H9 (cell line): ENCODE measurements at regions not wholly inside any gene's neighbourhood (a gene's known extent, or its start where the extent isn't known, plus 50 kb on each side); places are given as distances from the start of the nearest gene placed in this dataset.

Source experiments
- DNase-seq: peaks from one replicate; pipeline ENCODE4 v3.0.0-alpha.2; 2017
- H2AFZ ChIP-seq: one replicate; pipeline ENCODE4 v1.6.1; 2013; ENCODE audit warnings: mild to moderate bottlenecking, low read length, control low read depth, moderate library complexity
- H2AK5ac ChIP-seq: 2 replicates; pipeline ENCODE4 v1.6.1; 2013; ENCODE audit warnings: low read length, control low read depth, mixed read lengths; ENCODE audit not compliant: insufficient read length
- H2BK120ac ChIP-seq: one replicate; pipeline ENCODE4 v1.6.1; 2013; ENCODE audit warnings: low read depth, mild to moderate bottlenecking, low read length, control low read depth, inconsistent platforms; ENCODE audit not compliant: poor library complexity, severe bottlenecking
- H2BK12ac ChIP-seq: 2 replicates; pipeline ENCODE4 v1.6.1; 2013; ENCODE audit warnings: low read length, control low read depth, mixed read lengths, low read depth; ENCODE audit not compliant: insufficient read length
- H2BK15ac ChIP-seq: 2 replicates; pipeline ENCODE4 v1.6.1; 2013; ENCODE audit warnings: low read depth, low read length, control low read depth
- H2BK20ac ChIP-seq: one replicate; pipeline ENCODE4 v1.6.1; 2013; ENCODE audit warnings: low read depth, mild to moderate bottlenecking, low read length, control low read depth, inconsistent platforms; ENCODE audit not compliant: poor library complexity, severe bottlenecking
- H2BK5ac ChIP-seq: 2 replicates; pipeline ENCODE4 v1.6.1; 2013; ENCODE audit warnings: low read length, control low read depth, mixed read lengths; ENCODE audit not compliant: insufficient read length
- H3K14ac ChIP-seq: 2 replicates; pipeline ENCODE4 v1.6.1; 2013; ENCODE audit warnings: low read length, control low read depth; ENCODE audit not compliant: insufficient read depth
- H3K18ac ChIP-seq: 2 replicates; pipeline ENCODE4 v1.6.1; 2013; ENCODE audit warnings: low read depth, mild to moderate bottlenecking, mixed read lengths, low read length, control low read depth; ENCODE audit not compliant: insufficient read length
- H3K23ac ChIP-seq: 2 replicates; pipeline ENCODE4 v1.6.1; 2013; ENCODE audit warnings: low read length, control low read depth, mixed read lengths, low read depth; ENCODE audit not compliant: insufficient read length
- H3K23me2 ChIP-seq: 2 replicates; pipeline ENCODE4 v1.6.1; 2013; ENCODE audit warnings: low read depth, mild to moderate bottlenecking, mixed read lengths, low read length, control low read depth; ENCODE audit not compliant: insufficient read length, poor library complexity, severe bottlenecking
- H3K27ac ChIP-seq: 2 replicates; pipeline ENCODE4 v1.5.1; 2013; ENCODE audit warnings: low read length, control low read depth, mixed read lengths, low read depth; ENCODE audit not compliant: insufficient read length
- H3K27me3 ChIP-seq: 2 replicates; pipeline ENCODE4 v1.6.1; 2013; ENCODE audit warnings: low read length, control low read depth, inconsistent platforms; ENCODE audit not compliant: insufficient read depth
- H3K4ac ChIP-seq: 2 replicates; pipeline ENCODE4 v1.6.1; 2013; ENCODE audit warnings: low read depth, mild to moderate bottlenecking, control low read depth, inconsistent platforms, low read length, moderate library complexity
- H3K4me1 ChIP-seq: 2 replicates; pipeline ENCODE4 v1.6.1; 2013; ENCODE audit warnings: low read length, control low read depth, inconsistent platforms; ENCODE audit not compliant: insufficient read depth
- H3K4me2 ChIP-seq: 2 replicates; pipeline ENCODE4 v1.6.1; 2013; ENCODE audit warnings: low read length, control low read depth, mixed read lengths; ENCODE audit not compliant: insufficient read length, insufficient read depth
- H3K56ac ChIP-seq: 2 replicates; pipeline ENCODE4 v1.6.1; 2013; ENCODE audit warnings: low read depth, mild to moderate bottlenecking, mixed read lengths, low read length, control low read depth; ENCODE audit not compliant: insufficient read length
- H3K79me1 ChIP-seq: 2 replicates; pipeline ENCODE4 v1.6.1; 2013; ENCODE audit warnings: low read depth, mild to moderate bottlenecking, moderate library complexity, low read length, control low read depth, inconsistent platforms; ENCODE audit not compliant: insufficient read depth, poor library complexity, severe bottlenecking
- H3K79me2 ChIP-seq: 2 replicates; pipeline ENCODE4 v1.6.1; 2013; ENCODE audit warnings: low read length, control low read depth, inconsistent platforms; ENCODE audit not compliant: insufficient read depth
- H3K9ac ChIP-seq: 2 replicates; pipeline ENCODE4 v1.6.1; 2013; ENCODE audit warnings: low read length, control low read depth, mixed read lengths; ENCODE audit not compliant: insufficient read length; ENCODE audit errors: extremely low read depth
- H3K9me3 ChIP-seq: one replicate; pipeline ENCODE4 v1.6.1; 2013; ENCODE audit warnings: low read depth, low read length, inconsistent platforms; ENCODE audit not compliant: control insufficient read depth
- H3T11ph ChIP-seq: one replicate; pipeline ENCODE4 v1.6.1; 2013; ENCODE audit warnings: mild to moderate bottlenecking, low read length, control low read depth, inconsistent platforms
- H4K20me1 ChIP-seq: one replicate; pipeline ENCODE4 v1.6.1; 2013; ENCODE audit not compliant: control insufficient read depth, insufficient read length, insufficient read depth
- H4K5ac ChIP-seq: 2 replicates; pipeline ENCODE4 v1.6.1; 2013; ENCODE audit warnings: low read depth, mild to moderate bottlenecking, mixed read lengths, low read length, control low read depth; ENCODE audit not compliant: insufficient read length
- H4K8ac ChIP-seq: replicated peaks from 2 replicates; pipeline ENCODE4 v1.6.1; 2013; ENCODE audit warnings: low read length, control low read depth, mixed read lengths, low read depth; ENCODE audit not compliant: insufficient read length
- H4K91ac ChIP-seq: 2 replicates; pipeline ENCODE4 v1.6.1; 2013; ENCODE audit warnings: low read depth, mild to moderate bottlenecking, moderate library complexity, mixed read lengths, low read length, control low read depth; ENCODE audit not compliant: insufficient read length
- H3K27ac Mint-ChIP-seq, 3 experiments: 2 replicates in 2 of 3; 3 replicates in 1 of 3; pipeline ENCODE4 v1.8.0; 2020 to 2021; ENCODE audit warnings: mixed read lengths in 3 of 3, mild to moderate bottlenecking in 1 of 3, moderate library complexity in 1 of 3
- H3K27me3 Mint-ChIP-seq: 2 replicates; pipeline ENCODE4 v1.8.0; 2021; ENCODE audit warnings: low read depth, mild to moderate bottlenecking, moderate library complexity, mixed read lengths
- H3K36me3 Mint-ChIP-seq, 3 experiments: 2 replicates in 2 of 3; 3 replicates in 1 of 3; pipeline ENCODE4 v1.8.0; 2020 to 2021; ENCODE audit warnings: low read depth in 3 of 3, mixed read lengths in 3 of 3; ENCODE audit not compliant: insufficient read depth in 1 of 3
- H3K4me1 Mint-ChIP-seq, 2 experiments: 2 replicates each; pipeline ENCODE4 v1.8.0; 2020; ENCODE audit warnings: mixed read lengths in 2 of 2
- H3K4me3 Mint-ChIP-seq, 2 experiments: 2 replicates in 1 of 2; 3 replicates in 1 of 2; pipeline ENCODE4 v1.8.0; 2020 to 2021; ENCODE audit warnings: mild to moderate bottlenecking in 2 of 2, mixed read lengths in 2 of 2, moderate library complexity in 1 of 2
- H3K9me3 Mint-ChIP-seq, 2 experiments: 2 replicates in 1 of 2; 3 replicates in 1 of 2; pipeline ENCODE4 v1.8.0; 2020; ENCODE audit warnings: mild to moderate bottlenecking in 2 of 2, mixed read lengths in 2 of 2, moderate library complexity in 1 of 2
- WGBS: extraction: QIAGEN DNeasy Blood & Tissue Kit; methylation state at CpG from one replicate; pipeline ENCODE4 v1.1.7; 2013; ENCODE audit warnings: missing lambda C conversion rate, low lambda C conversion rate, mixed read lengths; ENCODE audit not compliant: insufficient read length; ENCODE audit errors: extremely low coverage; 5-methylcytosine and 5-hydroxymethylcytosine counted together
- TF ChIP-seq, protein P1 (sequence below): fragments of 200-600 bp; sonication (generic); conservative IDR thresholded peaks from 3 replicates; pipeline ENCODE4 v1.8.0; 2021; ENCODE audit warnings: antibody characterized with exemption, mild to moderate bottlenecking

DNA sequence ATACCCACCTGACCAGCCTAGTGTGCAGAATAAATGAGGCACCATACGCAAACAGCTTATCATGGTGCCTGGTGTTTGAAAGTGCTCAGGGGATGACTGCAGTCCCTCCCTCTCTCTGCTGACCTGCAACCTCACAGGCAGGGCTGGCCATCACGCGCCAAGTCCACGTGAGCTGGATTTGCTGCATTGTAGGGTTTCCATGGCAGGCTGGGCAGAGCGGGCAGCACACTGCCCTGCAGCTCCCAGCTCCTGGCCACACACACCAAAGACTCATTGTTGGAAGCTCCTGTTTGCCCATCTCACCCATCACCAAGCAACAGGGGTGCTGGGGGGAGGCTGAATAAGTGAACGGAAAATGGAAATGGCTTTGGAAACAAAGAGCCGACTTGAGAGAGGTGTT, 81.8 kb downstream of the IRX3 start:
- Histone ChIP-seq H3K18ac (no peak overlapping the region), H3K4ac (no peak overlapping the region), H3K56ac (no peak overlapping the region), H3K27ac (no peak overlapping the region), H2AFZ (no peak overlapping the region), H3T11ph (no peak overlapping the region), H2BK15ac (no peak overlapping the region), H3K23ac (no peak overlapping the region), H2BK12ac (no peak overlapping the region), H2BK20ac (no peak overlapping the region), H3K14ac (no peak overlapping the region), H3K79me1 (no peaks in the 10 kb centered on the region), H4K20me1 (no peaks in the 10 kb centered on the region), H2BK120ac (no peak overlapping the region), H2AK5ac (no peak overlapping the region), H4K5ac (no peak overlapping the region), H3K4me1 (no peaks in the 10 kb centered on the region), H3K23me2 (no peaks in the 10 kb centered on the region), H3K9ac (no peak overlapping the region), H3K79me2 (no peaks in the 10 kb centered on the region), H3K27me3 (no peaks in the 10 kb centered on the region), H3K4me2 (no peak overlapping the region), H4K8ac (no peak overlapping the region), H4K91ac (no peak overlapping the region), H3K9me3 (no peaks in the 10 kb centered on the region), H2BK5ac (no peak overlapping the region)
- Mint-ChIP-seq H3K36me3 (no peaks in the 10 kb centered on the region; a peak in 1 of 7 replicates), H3K9me3 (no peaks in the 10 kb centered on the region; a peak in 2 of 5 replicates), H3K4me1 (peaks cover 4 to 17% of the 10 kb centered on the region in 2 experiments; a peak in 3 of 4 replicates), H3K27ac (no peak overlapping the region), H3K4me3 (no peak overlapping the region), H3K27me3 (peaks cover 16% of the 10 kb centered on the region)
- DNase-seq = no peak
- TF ChIP-seq, protein P1, sequence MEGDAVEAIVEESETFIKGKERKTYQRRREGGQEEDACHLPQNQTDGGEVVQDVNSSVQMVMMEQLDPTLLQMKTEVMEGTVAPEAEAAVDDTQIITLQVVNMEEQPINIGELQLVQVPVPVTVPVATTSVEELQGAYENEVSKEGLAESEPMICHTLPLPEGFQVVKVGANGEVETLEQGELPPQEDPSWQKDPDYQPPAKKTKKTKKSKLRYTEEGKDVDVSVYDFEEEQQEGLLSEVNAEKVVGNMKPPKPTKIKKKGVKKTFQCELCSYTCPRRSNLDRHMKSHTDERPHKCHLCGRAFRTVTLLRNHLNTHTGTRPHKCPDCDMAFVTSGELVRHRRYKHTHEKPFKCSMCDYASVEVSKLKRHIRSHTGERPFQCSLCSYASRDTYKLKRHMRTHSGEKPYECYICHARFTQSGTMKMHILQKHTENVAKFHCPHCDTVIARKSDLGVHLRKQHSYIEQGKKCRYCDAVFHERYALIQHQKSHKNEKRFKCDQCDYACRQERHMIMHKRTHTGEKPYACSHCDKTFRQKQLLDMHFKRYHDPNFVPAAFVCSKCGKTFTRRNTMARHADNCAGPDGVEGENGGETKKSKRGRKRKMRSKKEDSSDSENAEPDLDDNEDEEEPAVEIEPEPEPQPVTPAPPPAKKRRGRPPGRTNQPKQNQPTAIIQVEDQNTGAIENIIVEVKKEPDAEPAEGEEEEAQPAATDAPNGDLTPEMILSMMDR = no peak
- WGBS = no CpG with 5 or more reads among the region's 7 CpGs
